GM23248 (cell line): ENCODE measurements at regions not wholly inside any gene's neighbourhood (a gene's known extent, or its start where the extent isn't known, plus 50 kb on each side); places are given as distances from the start of the nearest gene placed in this dataset.

Experiments
- EZH2 ChIP-seq: fragments of 200-600 bp; sonication (generic); IDR thresholded peaks from 2 replicates; pipeline ENCODE4 v1.6.1; 2018; ENCODE audit warnings: antibody characterized with exemption, mild to moderate bottlenecking; ENCODE audit not compliant: insufficient read depth, poor library complexity, severe bottlenecking
- EZH2phosphoT487 ChIP-seq: fragments of 200-600 bp; sonication (generic); IDR thresholded peaks from 2 replicates; pipeline ENCODE4 v1.6.1; 2018; ENCODE audit warnings: antibody characterized with exemption, moderate library complexity, mild to moderate bottlenecking, low read depth; ENCODE audit not compliant: insufficient read depth

- no peak for TF ChIP-seq EZH2
- TF ChIP-seq EZH2phosphoT487: no peak
Observed at GRCh38 chr3:110887176-110887575, 184.4 kb upstream of the NECTIN3 start.
